OCI-LY1 (cell line): ENCODE measurements at regions not wholly inside any gene's neighbourhood (a gene's known extent, or its start where the extent isn't known, plus 50 kb on each side); places are given as distances from the start of the nearest gene placed in this dataset.

ENCODE experiments used
- CTCF ChIP-seq: fragments of 200-600 bp; sonication (generic), shearing (Covaris generic); IDR thresholded peaks from 2 replicates; pipeline ENCODE4 v1.5.1; 2017; ENCODE audit warnings: mild to moderate bottlenecking, antibody characterized with exemption, low read length, moderate library complexity, mixed read lengths
- EZH2 ChIP-seq: fragments of 200-600 bp; sonication (generic), shearing (Covaris generic); IDR thresholded peaks from 2 replicates; pipeline ENCODE4 v1.8.0; 2017; ENCODE audit warnings: borderline replicate concordance, mixed run types, mild to moderate bottlenecking, antibody characterized with exemption, low read length, moderate library complexity, mixed read lengths

- TF ChIP-seq CTCF (no peak), EZH2 (no peak)
These were observed 52.2 kb upstream of the TRERF1 start for GRCh38 chr6:42503894-42504293.
